ENCODE measurements at regions not wholly inside any gene's neighbourhood (a gene's known extent, or its start where the extent isn't known, plus 50 kb on each side); places are given as distances from the start of the nearest gene placed in this dataset.

DNA sequence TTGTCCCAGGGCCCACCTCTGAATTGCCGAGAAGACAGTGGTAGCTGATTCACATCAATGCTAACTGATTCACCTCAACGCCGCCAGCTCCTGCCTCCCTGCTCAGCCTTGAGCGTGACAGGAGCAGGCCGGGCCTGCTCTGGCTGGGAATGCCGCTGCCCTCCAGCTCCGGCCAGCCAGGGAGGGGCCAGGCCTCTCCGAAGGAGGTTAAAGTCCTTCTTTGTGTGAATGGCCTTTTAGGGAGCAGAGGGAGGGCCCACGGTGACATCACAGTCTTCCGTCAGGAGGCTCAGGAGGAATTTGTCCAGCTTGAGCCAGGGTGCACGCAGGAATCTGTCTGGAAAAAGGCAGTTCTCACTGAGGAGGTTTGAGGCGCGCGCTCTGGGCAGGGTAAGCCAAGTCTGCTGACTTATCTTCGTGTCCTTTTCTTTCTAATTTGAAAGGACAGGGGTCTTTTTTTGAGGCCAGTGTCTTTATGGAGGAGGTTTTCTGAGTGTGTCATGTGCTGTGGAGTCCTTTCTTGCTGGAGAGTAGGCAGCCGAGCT, 82.7 kb downstream of the C9orf152 start (continued):
- TF ChIP-seq ZNF766 (CRISPR knock-in tag; IDR thresholded peaks at IDR 0.05; ENCODE audit: borderline replicate concordance) (0 out of 2 replicates have a peak, but pooled peaks have one; percentile 70), ZFY (CRISPR knock-in tag; IDR thresholded peaks at IDR 0.05) (peak; percentile 90), MAFF (IDR thresholded peaks at IDR 0.05; ENCODE audit: low read depth, low read length) (0 out of 2 replicates have a peak, but pooled peaks have one; percentile 10), ZNF678 (CRISPR knock-in tag; IDR thresholded peaks at IDR 0.05) (no peak), KDM4B (CRISPR knock-in tag; IDR thresholded peaks at IDR 0.05) (no peak), ZNF101 (CRISPR knock-in tag; IDR thresholded peaks at IDR 0.05; ENCODE audit: borderline replicate concordance, low read depth) (no peak), ZNF788 (CRISPR knock-in tag; IDR thresholded peaks at IDR 0.05; ENCODE audit: borderline replicate concordance) (no peak), ZNF225 (CRISPR knock-in tag; IDR thresholded peaks at IDR 0.05) (no peak), PAF1 (CRISPR knock-in tag; IDR thresholded peaks at IDR 0.05) (no peak), ONECUT2 (CRISPR knock-in tag; IDR thresholded peaks at IDR 0.05) (no peak), ZNF749 (CRISPR knock-in tag; IDR thresholded peaks at IDR 0.05; ENCODE audit: borderline replicate concordance) (no peak), PHB2 (IDR thresholded peaks at IDR 0.05; ENCODE audit: partially characterized antibody) (no peak)
- TF ChIP-seq, protein P1, sequence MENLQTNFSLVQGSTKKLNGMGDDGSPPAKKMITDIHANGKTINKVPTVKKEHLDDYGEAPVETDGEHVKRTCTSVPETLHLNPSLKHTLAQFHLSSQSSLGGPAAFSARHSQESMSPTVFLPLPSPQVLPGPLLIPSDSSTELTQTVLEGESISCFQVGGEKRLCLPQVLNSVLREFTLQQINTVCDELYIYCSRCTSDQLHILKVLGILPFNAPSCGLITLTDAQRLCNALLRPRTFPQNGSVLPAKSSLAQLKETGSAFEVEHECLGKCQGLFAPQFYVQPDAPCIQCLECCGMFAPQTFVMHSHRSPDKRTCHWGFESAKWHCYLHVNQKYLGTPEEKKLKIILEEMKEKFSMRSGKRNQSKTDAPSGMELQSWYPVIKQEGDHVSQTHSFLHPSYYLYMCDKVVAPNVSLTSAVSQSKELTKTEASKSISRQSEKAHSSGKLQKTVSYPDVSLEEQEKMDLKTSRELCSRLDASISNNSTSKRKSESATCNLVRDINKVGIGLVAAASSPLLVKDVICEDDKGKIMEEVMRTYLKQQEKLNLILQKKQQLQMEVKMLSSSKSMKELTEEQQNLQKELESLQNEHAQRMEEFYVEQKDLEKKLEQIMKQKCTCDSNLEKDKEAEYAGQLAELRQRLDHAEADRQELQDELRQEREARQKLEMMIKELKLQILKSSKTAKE (CRISPR knock-in tag; IDR thresholded peaks at IDR 0.05; ENCODE audit: borderline replicate concordance) = no peak
- TF ChIP-seq, protein P2, sequence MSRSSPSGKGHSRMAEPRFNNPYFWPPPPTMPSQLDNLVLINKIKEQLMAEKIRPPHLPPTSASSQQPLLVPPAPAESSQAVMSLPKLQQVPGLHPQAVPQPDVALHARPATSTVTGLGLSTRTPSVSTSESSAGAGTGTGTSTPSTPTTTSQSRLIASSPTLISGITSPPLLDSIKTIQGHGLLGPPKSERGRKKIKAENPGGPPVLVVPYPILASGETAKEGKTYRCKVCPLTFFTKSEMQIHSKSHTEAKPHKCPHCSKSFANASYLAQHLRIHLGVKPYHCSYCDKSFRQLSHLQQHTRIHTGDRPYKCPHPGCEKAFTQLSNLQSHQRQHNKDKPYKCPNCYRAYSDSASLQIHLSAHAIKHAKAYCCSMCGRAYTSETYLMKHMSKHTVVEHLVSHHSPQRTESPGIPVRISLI (CRISPR knock-in tag; IDR thresholded peaks at IDR 0.05; ENCODE audit: borderline replicate concordance) = no peak
- TF ChIP-seq, protein P3, sequence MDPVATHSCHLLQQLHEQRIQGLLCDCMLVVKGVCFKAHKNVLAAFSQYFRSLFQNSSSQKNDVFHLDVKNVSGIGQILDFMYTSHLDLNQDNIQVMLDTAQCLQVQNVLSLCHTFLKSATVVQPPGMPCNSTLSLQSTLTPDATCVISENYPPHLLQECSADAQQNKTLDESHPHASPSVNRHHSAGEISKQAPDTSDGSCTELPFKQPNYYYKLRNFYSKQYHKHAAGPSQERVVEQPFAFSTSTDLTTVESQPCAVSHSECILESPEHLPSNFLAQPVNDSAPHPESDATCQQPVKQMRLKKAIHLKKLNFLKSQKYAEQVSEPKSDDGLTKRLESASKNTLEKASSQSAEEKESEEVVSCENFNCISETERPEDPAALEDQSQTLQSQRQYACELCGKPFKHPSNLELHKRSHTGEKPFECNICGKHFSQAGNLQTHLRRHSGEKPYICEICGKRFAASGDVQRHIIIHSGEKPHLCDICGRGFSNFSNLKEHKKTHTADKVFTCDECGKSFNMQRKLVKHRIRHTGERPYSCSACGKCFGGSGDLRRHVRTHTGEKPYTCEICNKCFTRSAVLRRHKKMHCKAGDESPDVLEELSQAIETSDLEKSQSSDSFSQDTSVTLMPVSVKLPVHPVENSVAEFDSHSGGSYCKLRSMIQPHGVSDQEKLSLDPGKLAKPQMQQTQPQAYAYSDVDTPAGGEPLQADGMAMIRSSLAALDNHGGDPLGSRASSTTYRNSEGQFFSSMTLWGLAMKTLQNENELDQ (CRISPR knock-in tag; IDR thresholded peaks at IDR 0.05; ENCODE audit: borderline replicate concordance) = no peak
- TF ChIP-seq, protein P4, sequence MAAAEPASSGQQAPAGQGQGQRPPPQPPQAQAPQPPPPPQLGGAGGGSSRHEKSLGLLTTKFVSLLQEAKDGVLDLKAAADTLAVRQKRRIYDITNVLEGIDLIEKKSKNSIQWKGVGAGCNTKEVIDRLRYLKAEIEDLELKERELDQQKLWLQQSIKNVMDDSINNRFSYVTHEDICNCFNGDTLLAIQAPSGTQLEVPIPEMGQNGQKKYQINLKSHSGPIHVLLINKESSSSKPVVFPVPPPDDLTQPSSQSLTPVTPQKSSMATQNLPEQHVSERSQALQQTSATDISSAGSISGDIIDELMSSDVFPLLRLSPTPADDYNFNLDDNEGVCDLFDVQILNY (CRISPR knock-in tag; conservative IDR thresholded peaks at IDR 0.05) = no peak
- TF ChIP-seq, protein P5, sequence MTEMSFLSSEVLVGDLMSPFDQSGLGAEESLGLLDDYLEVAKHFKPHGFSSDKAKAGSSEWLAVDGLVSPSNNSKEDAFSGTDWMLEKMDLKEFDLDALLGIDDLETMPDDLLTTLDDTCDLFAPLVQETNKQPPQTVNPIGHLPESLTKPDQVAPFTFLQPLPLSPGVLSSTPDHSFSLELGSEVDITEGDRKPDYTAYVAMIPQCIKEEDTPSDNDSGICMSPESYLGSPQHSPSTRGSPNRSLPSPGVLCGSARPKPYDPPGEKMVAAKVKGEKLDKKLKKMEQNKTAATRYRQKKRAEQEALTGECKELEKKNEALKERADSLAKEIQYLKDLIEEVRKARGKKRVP (CRISPR knock-in tag; IDR thresholded peaks at IDR 0.05) = no peak
- TF ChIP-seq, protein P6, sequence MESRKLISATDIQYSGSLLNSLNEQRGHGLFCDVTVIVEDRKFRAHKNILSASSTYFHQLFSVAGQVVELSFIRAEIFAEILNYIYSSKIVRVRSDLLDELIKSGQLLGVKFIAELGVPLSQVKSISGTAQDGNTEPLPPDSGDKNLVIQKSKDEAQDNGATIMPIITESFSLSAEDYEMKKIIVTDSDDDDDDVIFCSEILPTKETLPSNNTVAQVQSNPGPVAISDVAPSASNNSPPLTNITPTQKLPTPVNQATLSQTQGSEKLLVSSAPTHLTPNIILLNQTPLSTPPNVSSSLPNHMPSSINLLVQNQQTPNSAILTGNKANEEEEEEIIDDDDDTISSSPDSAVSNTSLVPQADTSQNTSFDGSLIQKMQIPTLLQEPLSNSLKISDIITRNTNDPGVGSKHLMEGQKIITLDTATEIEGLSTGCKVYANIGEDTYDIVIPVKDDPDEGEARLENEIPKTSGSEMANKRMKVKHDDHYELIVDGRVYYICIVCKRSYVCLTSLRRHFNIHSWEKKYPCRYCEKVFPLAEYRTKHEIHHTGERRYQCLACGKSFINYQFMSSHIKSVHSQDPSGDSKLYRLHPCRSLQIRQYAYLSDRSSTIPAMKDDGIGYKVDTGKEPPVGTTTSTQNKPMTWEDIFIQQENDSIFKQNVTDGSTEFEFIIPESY (CRISPR knock-in tag; IDR thresholded peaks at IDR 0.05) = 0 out of 2 replicates have a peak, but pooled peaks have one; percentile 18
